ENCODE measurements at regions not wholly inside any gene's neighbourhood (a gene's known extent, or its start where the extent isn't known, plus 50 kb on each side); places are given as distances from the start of the nearest gene placed in this dataset.

DNA sequence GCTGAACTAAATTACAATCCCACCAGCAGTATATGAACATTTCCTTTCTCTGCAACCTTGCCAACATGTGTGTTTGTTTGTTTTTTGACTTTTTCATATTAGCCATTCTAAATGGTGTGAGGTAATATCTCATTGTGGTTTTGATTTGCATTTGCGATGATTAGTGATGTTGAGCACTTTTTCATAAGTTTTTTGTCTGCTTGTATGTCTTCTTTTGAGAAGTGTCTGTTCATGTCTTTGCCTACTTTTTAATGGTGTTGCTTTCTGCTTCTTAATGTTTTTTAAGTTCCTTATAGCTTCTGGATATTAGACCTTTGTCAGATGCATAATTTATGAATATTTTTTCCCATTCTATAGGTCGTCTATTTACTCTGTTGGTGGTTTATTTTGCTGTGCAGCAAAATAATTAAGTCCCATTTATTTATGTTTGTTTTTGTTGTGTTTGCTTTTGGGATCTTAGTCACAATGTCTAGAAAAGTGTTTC is 1262.9 kb downstream of the FSCB start:
- no peak overlapping the region for H3K27ac ChIP-seq (ENCODE audit: low read length)
- CTCF ChIA-PET, result no interaction called here
- no peaks in the 10 kb centered on the region for H3K9me3 ChIP-seq (ENCODE audit: control insufficient read depth, insufficient read depth, low read depth, low read length)
- H3K4me1 ChIP-seq (ENCODE audit: control insufficient read depth, insufficient read depth, low read length), result no peaks in the 10 kb centered on the region
- H3K27me3 ChIP-seq (ENCODE audit: control insufficient read depth, insufficient read depth, low read length), result no peaks in the 10 kb centered on the region
- no peaks in the 10 kb centered on the region for H3K36me3 ChIP-seq (ENCODE audit: control insufficient read depth, insufficient read depth, low read length)
- DNase-seq (ENCODE audit: low read depth, low spot score), result no peak
- in situ Hi-C loops (cut with HindIII; ENCODE audit: low pct_unique_long_range_greater_than_20kb, low sequenced_read_pairs) (no loop called here), intact Hi-C loops (cut with micrococcal nuclease; ENCODE audit: unreplicated experiment) (no loop called here)
- no TSS peak for BruUV-seq (replicated peaks)
- no peak for ATAC-seq
- H3K4me3 ChIP-seq (ENCODE audit: low read depth in 2 of 2, low read length in 2 of 2), result no peak overlapping the region
- POLR2A ChIA-PET, result no interaction called here
- TF ChIP-seq CTCF (IDR thresholded peaks at IDR 0.05) (no peak), REST (IDR thresholded peaks at IDR 0.05; ENCODE audit: insufficient read depth in 1 of 2, low read depth in 2 of 2, low read length in 1 of 2) (no peak), TCF7L2 (IDR thresholded peaks at IDR 0.05; ENCODE audit: low read depth, low read length) (no peak), POLR2AphosphoS5 (IDR thresholded peaks at IDR 0.05; ENCODE audit: low read depth, low read length) (no peak), SIN3A (IDR thresholded peaks at IDR 0.05; ENCODE audit: borderline replicate concordance, insufficient read depth, low read depth, low read length) (no peak)

DNA sequence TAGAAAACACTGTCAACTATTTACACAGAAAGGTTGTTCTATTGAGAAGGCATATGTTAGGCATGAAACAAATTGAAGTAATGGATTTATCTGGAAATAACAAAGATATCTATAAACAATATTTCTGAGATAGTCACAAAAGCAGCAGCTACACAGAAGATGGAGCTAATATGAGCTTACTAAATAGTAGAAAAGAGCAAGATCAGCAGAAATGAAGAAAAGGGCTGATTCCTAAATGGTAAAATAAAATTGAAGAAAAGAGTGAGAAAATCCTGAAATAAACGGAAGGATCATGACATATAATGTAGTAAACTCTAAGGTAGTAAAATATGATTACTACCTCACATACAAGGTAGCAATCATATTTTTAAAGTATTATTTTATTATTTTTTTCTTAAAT is 1263.9 kb downstream of the FSCB start:
- no peak for TF ChIP-seq REST (IDR thresholded peaks at IDR 0.05; ENCODE audit: insufficient read depth in 1 of 2, low read depth in 2 of 2, low read length in 1 of 2)
- TF ChIP-seq CTCF (IDR thresholded peaks at IDR 0.05), result no peak
- TF ChIP-seq POLR2AphosphoS5 (IDR thresholded peaks at IDR 0.05; ENCODE audit: low read depth, low read length), result no peak
- no peak for TF ChIP-seq TCF7L2 (IDR thresholded peaks at IDR 0.05; ENCODE audit: low read depth, low read length)
- TF ChIP-seq SIN3A (IDR thresholded peaks at IDR 0.05; ENCODE audit: borderline replicate concordance, insufficient read depth, low read depth, low read length), result no peak
- ATAC-seq (no peak), DNase-seq (ENCODE audit: low read depth, low spot score) (no peak)
- in situ Hi-C loops (cut with HindIII; ENCODE audit: low pct_unique_long_range_greater_than_20kb, low sequenced_read_pairs) (no loop called here), intact Hi-C loops (cut with micrococcal nuclease; ENCODE audit: unreplicated experiment) (no loop called here)
- Histone ChIP-seq H3K27ac (ENCODE audit: low read length) (no peak overlapping the region), H3K4me1 (ENCODE audit: control insufficient read depth, insufficient read depth, low read length) (no peaks in the 10 kb centered on the region), H3K9me3 (ENCODE audit: control insufficient read depth, insufficient read depth, low read depth, low read length) (no peaks in the 10 kb centered on the region), H3K36me3 (ENCODE audit: control insufficient read depth, insufficient read depth, low read length) (no peaks in the 10 kb centered on the region), H3K4me3 (ENCODE audit: low read depth in 2 of 2, low read length in 2 of 2) (no peak overlapping the region), H3K27me3 (ENCODE audit: control insufficient read depth, insufficient read depth, low read length) (no peaks in the 10 kb centered on the region)
- ChIA-PET CTCF (no interaction called here), POLR2A (interaction anchor here (0.6 kb wide), 1 partner anchor 31 kb away, joined by 4 read pairs; no protein-coding TSS in a partner anchor)
- no TSS peak for BruUV-seq (replicated peaks)

All from Panc1 (cell line).